ENCODE measurements at regions not wholly inside any gene's neighbourhood (a gene's known extent, or its start where the extent isn't known, plus 50 kb on each side); places are given as distances from the start of the nearest gene placed in this dataset.

DNA sequence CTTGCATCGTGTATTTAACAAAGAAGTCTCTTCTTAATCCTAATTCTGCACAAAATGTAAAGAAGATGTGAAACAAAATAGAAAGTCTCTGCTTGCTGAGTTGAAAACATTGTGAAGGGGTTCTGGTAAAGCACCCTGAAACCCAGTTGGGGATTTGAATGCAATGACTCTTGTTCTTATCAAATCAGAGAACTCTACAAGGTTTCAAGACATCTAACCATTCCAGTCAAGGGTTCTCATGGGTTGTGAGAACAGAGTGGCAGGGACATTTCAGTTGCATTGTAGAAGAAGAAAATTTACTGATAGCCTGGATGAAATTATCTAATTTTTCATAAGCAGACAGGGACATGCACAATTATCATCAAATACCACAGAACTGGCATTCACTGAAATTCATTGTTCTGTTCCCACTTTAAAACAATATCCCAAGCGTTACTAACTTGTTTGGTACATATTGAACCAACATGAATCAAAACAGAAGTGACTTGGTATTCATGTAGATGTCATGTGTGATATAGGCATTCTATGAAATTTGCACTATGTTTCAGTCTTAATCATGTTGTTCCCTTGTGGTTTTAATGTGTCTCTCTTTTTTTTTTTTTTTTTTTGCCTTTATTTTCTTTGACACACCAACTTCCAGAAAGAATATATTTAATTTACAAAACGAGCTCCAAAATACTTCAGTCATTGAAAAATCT, 563.3 kb downstream of the IRX1 start:
- FAIRE-seq (no peak), DNase-seq (ENCODE audit: insufficient read length, low spot score) (no peak)

DNA sequence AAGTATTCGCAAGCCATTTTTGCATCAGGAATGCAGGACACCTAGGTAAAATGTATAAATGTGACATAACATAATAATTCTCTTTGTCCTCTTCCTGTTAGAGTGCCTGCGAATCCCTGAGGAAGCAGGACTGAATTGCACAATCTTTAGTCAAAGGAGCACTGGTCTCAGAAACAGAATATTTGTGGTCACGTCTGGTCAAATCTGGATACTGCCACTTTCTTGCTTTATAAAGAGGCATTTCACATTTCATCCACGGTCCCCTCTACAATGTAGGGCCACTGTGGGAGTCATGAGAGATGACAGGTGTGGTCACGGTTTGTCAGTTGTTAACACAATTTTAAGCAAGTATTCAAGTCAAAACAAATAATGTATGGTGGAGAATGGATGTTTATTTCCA, 564.0 kb downstream of the IRX1 start:
- DNase-seq (ENCODE audit: insufficient read length, low spot score), result no peak
- no peak for FAIRE-seq

DNA sequence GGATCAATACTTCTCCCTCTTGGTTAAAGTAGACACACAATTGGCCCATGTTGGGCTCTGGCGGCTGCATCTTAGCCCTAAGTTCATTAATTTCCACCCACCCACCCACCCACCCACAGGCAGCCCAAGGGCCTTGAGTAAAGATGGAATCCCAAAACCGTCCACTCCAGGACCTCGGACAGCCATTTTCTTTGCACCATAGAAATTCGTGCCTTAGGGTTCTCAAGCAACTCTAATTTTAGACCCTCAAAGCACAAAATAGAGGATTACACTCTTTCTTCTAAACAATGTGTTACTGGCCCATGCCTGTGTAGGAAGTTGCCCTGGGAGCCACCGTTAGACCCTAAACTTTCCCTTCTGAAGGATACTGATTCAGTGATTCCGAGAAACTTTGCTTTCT, 568.5 kb downstream of the IRX1 start:
- no peak for DNase-seq (ENCODE audit: insufficient read length, low spot score)
- no peak for FAIRE-seq

DNA sequence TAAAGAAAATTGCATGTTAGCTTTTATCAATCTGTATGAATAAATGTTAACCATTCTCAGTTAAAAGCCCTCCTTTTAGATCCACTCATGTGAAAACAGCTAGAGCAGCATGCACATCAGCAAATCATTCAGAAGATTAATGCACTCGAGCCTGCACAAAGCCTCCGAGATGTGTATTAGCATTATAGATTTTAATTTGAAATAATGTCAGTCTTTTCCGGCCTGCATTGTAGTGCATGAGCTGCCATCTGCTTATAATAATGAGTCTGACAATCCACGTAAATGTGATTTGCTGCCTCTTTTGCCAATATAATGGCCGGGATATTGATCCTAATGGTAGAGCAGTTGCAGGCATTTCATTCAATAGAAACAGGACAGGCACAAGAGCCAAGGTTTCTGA, 585.1 kb downstream of the IRX1 start:
- FAIRE-seq, result no peak
- DNase-seq (ENCODE audit: insufficient read length, low spot score), result no peak

DNA sequence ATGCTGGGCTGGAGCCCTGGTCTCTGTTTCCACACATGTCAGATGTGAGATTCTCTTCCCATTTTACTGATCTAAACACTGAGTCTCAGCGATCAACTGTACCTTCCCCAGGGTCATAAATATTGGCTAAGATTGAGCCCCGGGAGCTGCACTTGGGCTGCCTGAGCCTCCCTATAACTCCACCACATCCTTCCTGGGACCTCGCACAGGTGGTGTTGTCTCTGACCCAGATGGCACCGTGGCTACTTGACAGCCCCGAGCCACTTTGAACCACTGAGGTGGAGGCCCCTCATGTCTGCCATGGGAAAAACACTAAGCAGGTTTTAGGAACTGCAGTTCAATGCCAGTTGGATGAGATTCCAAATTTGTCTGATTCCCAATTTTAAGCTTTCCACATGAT, 586.5 kb downstream of the IRX1 start:
- DNase-seq (ENCODE audit: insufficient read length, low spot score) (no peak), FAIRE-seq (no peak)

DNA sequence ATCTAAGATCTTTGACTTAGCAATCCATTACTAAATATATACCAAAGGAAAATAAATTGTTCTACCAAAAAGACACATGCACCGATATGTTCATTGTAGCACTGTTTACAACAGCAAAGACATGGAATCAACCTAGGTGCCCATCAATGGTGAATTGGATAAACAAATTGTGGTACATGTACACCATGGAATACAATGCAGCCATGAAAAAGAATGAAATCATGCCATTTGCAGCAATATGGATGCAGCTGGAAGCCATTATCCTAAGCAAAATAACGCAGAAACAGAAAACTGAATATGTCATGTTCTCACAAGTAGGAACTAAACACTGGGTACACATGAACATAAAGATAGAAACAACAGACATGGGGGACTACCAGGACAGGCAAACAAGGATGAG, 589.5 kb downstream of the IRX1 start:
- DNase-seq (ENCODE audit: insufficient read length, low spot score), result no peak
- FAIRE-seq, result peak; percentile 36

DNA sequence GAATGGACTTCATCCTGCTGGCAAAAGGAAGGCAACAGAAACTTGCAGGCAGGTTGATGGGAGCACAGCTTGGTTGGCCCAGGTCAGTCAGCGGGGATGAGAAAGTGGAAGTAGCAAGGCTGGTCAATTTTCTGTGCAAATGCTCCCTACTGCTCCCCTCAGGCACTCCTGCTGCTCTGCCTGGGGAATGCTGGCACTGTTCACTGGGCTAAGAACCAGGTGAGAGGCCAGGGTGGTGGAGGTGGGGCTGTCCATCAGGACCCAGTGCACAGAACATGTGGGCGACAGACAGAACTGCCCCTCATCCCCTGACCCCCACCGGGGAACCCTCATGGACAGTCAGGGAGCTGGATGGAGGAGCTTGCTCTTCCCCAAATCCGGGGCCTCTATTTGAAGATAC, 593.1 kb downstream of the IRX1 start:
- FAIRE-seq (no peak), DNase-seq (ENCODE audit: insufficient read length, low spot score) (no peak)

DNA sequence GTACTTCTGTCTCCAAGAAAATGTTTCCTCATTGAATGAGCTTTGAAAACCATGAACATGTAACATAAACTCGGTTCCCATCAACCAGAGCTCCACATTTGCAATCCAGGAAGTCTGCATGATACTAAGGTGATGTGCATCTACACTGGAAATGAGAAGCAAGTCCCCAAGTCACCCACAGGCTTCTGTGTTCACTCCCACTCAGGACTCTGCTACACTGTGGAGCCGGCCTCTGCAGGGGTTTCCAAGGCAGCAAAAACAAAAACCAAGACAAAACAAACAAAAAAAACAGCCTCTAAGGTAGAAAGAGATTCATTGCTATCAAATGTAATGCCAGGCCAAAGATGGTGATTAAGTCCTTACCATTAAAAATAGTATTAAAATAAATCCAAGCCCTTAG, 593.7 kb downstream of the IRX1 start:
- FAIRE-seq, result no peak
- no peak for DNase-seq (ENCODE audit: insufficient read length, low spot score)

DNA sequence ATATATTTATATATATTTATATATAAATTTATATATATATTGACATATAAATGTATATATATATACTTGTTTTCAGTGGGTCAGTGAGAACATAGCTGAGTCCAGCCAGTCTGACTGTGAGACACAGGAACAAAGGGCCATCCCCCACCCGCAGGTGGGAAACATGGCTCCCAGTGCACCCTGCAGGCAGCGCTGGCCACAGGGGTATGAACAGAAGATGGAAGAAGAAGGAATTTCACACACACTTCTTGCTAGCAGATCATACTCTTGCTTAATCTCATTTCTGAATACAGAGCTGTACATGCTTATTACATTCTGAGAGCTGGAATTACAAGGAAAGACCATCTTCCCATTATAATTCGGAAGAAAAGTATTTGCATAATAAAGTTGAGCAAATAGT, 595.4 kb downstream of the IRX1 start:
- no peak for DNase-seq (ENCODE audit: insufficient read length, low spot score)
- FAIRE-seq, result no peak

DNA sequence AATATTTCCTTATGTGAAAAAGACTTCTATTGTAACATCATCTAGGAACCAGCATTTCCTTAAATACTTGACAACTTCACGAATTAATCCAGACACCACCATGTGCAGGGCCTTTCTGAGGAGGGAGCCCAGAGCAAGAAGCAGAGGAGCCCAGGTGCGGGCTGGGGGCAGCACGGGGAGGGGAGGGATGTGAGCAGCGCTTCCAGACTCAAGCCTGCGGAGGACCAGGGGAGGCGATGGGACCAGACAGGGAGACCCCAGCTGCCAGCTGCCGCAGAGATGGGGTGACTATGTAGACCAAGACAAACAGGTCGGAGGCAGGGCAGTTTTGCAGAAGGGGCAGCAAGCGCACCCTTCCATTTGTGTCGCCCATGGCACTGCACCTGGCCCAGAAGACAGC, 596.1 kb downstream of the IRX1 start:
- DNase-seq (ENCODE audit: insufficient read length, low spot score), result no peak
- no peak for FAIRE-seq

DNA sequence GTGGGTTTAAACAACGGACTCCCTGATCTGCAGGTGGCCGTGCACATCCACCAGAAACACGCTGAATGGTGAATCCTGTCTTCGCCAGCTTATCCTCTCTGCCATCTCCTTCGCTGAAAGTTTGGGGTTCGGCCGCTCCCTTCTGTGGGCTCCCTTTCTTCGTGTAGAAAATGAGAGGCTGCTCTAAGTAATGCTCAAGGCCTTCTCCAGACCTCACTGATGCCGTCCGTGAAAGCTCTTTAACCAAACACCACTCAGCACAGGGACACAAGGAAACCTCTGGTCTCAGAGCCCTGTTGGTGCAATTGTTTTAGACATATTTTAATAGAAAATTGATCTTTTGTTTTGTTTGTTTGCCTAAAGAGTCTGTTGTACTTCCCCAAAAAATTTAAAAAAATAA, 596.5 kb downstream of the IRX1 start:
- FAIRE-seq (no peak), DNase-seq (ENCODE audit: insufficient read length, low spot score) (no peak)

DNA sequence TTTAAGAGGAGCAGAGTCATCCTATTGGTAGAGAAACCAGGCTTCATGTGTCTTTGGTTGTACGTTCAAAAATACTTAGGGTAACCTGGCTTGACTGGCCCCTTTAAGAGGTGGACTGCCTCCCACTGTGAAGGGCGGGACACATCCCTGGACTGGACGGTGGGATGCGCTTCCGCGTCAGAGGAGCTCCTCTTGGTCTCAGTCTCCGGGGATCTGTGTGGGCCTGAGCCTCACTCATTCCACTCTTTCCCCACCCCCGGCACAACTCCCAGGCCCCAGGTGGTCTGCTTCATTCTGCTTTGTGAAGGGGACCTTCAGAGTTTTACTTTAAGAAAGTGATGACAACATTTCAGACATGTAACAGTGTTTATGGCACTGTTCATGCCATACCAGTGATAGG, 601.1 kb downstream of the IRX1 start:
- no peak for DNase-seq (ENCODE audit: insufficient read length, low spot score)
- no peak for FAIRE-seq

DNA sequence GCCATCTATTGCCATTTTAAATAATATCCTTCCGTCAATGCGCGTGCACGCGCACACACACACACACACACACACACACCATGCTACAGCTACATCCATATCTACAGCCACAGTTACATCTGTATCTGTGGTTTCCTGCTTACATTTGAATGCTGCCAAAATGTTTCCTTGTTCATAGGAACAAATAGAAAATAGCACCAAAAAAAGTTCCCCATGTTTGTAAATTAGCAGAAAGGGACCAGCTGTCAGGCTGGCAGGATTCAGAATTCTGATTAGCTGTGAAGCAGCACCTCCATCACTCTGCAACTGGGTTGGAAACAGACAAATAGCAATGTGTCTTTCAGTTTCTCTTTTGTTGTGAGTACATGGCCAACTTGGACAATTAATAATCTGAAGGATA, 601.5 kb downstream of the IRX1 start:
- DNase-seq (ENCODE audit: insufficient read length, low spot score), result no peak
- no peak for FAIRE-seq

DNA sequence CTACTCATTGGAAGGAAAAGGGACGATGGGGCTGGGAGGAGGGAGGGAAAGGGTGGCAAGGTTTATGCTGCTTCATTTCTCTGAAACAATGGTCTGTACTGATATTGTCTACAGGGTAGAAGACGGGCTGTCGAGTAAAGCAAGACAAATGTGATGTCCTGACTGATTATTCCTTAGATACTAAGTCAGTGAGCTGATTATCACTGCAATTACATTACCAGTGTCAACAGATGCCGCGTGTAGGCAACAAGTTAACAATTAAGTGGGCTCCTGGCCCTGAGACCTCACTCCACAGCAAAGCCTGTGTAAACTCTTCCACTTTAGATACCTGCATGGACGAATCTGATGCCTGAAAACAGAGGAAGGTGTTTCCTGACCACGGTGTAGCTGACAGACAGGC, 602.8 kb downstream of the IRX1 start:
- DNase-seq (ENCODE audit: insufficient read length, low spot score) (no peak), FAIRE-seq (no peak)

DNA sequence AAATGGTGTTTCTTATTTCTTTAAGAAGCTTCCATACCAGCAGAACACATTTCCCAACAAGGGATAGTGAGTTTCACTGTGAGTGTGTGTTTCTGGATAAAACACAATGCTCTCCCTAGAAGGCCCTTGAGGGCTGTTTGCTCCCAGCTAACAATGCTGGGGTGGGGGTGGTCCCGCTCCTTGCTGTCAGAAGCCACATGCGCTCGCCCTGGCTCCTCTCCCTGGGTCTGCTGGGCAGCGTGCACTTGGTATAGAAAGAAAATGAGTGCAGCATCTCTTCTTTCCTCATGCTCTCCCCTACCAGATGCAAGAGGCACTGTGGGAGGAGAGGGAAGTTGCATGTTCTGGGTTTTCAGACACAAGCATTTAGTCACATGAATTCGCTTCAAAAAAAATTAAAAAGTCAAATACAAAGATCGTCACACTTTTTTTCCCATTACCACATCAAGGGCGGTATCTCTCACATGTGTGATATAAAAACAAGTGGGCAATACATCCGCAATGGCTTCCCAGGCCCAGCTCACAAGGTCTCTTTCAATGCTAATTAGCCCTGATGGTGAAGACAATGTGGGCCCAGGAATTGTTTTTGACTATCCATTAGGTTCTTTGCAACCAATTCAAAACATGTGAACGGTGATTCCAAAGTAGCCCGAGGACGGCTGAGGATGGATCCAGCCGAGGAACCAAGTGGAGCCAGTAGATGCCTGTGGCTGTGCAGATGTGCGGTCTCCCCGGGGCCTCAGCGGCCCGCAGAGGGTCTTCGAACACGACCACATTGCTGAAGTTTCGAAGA, 603.6 kb downstream of the IRX1 start:
- DNase-seq (ENCODE audit: insufficient read length, low spot score) (no peak), FAIRE-seq (no peak)

DNA sequence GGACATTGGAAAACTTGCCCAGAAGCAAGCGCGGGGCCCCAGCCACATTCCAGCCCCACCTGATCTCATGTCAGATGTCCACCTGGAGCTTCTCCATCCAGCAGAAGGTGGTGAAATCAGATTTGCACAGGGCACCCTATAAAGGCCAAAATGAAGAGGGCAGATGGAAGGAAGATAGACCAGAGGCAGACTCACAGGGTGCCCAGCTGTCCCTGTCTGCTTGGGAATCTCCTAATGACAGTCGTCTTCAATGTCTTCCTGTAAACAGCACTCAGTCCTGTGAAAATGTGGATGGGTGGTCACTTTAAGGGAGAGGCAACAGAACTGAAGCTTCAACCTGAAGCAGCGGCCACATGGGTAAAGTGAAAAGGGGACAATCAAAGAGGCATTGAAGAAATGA, 607.5 kb downstream of the IRX1 start:
- DNase-seq (ENCODE audit: insufficient read length, low spot score) (no peak), FAIRE-seq (no peak)

DNA sequence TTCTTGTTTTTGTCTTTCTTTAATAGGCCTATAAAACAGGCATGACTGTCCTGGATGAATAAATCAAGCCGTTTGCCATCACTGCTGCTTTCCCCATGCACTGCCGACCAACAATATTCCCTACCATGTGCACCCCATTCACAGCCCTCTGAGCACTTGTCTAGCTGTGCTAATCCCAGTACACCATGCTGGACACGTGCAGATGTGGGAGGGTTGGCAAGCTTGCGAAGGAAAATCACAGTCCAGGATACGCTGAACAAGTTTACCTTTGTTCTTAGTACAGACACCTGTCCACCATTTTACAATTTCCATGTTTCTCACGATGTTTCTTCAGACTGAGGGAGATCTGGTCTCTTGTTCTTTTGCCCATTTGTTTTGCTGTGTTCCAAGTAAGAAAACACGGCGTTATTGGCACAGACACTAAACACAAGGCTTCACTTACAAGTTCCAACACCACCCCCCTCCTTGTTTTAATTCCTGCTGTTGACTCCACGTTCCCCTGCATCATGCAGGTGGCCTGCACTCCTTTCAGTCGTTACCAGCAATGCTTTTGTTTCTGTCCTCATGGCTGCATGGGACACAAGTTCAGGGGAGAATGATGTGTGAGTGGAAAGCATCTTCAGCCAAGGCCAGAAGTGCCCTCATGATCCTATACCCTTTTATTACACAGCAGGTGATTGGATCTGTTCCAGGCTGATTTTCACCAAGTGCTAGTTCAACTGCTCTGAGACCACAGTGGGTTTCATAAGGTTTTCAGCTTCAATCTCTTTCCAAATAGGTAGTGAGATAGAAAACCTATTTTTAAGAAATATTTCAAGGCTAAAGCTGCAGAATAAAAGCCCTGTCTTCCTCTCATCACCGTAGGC, 608.9 kb downstream of the IRX1 start:
- no peak for DNase-seq (ENCODE audit: insufficient read length, low spot score)
- FAIRE-seq, result peak; percentile 16

DNA sequence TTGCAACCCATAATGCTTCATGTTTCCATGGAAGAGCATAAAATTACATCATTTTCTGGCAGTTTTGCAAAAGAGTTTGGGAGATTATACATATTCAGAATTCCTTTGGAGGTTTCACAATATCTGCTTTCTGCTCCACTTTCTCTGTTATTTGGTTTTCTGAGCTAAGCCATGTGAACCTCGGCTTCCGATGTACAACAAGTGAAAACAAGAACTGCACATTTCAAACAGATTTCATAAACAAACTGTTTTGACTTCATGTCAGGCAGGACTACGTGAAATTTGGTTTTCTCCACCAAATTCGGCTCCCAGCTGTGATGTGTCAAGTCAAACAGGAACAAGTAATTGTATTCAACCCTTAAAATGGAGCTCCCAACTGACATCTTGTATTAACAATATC, 609.8 kb downstream of the IRX1 start:
- DNase-seq (ENCODE audit: insufficient read length, low spot score), result no peak
- no peak for FAIRE-seq

DNA sequence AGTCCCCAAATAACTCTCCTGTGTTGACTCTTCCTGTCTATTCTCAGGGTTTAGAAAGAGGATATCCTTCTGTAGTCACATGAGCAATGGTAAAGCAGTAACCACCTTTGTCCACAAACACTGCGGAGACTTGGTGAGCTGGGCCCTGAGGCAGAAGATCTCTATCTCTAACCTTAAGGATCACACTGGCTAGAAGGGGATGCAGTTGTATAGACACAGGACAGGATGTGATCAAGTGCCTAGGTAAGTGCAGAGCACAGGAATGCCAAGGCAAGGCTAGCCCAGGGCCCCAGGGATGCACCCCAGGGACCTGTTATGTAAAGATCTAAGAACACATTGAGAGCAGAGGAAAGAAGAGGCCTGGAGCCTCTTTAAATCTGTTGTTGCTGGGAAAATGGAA, 610.5 kb downstream of the IRX1 start:
- DNase-seq (ENCODE audit: insufficient read length, low spot score) (no peak), FAIRE-seq (no peak)

DNA sequence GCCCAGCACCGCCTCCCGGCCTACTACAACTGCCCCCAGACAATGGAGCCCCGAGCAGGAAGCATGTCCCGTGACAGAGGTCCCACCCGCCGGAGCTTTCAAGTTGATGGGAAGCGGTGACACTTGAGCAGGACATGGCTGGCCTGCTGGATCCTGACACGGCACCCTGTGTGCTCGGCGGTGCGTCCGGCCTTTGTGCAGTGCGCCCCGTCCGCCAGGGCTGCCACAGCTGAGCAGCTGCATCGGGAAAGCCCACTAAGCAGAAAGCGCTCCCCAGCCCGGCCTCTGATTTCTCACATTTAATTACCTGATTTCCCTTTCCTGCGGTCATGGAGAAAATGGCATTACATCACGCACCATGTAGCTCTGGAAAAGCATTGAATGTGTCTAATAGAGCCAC, 611.9 kb downstream of the IRX1 start:
- FAIRE-seq, result no peak
- DNase-seq (ENCODE audit: insufficient read length, low spot score), result no peak

DNA sequence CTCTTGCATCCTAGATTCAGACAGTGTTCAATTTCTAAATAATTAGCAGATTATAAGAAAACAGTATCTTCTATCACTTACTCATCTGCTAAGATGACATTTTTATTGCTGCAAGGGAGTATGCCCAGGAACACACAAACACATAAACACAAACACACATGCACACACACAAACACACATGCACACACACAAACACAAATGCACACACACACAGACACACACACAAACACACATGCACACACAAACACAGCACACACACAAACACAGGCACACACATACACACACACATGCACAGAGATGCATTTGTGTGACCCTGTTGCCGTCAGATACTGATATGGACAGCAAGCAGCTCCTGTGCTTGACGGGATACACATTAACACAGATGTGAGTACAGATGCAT, 612.9 kb downstream of the IRX1 start:
- no peak for DNase-seq (ENCODE audit: insufficient read length, low spot score)
- peak; percentile 80 for FAIRE-seq

DNA sequence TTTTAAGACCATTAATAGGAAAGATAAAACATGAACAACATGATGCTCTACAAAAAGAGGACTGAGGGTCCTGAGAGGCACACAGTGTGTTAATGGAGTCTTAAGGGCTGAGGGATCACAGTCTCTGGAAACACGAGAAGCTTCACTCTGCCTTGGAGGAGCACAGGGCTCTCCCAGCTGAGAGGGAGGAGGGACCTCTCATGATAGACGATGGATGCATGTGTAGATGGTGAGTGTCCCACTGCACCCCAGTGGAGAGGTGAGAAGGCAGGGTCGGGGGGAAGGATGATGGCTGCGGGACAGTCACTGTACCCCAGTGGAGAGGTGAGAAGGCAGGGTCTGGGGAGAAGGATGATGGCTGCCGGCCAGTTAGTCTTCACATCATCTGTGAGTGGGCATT, 613.4 kb downstream of the IRX1 start:
- FAIRE-seq (peak; percentile 13), DNase-seq (ENCODE audit: insufficient read length, low spot score) (no peak)

Measured in HTR-8/SVneo (cell line).